T-helper 1 cell treated with Interleukin-12 subunit alpha and Interleukin-12 subunit beta and Interleukin-4 antibody, amounts not matched to agents 30 μg/mL and 1 μg/mL, for 36 hours (primary cell): ENCODE measurements at regions not wholly inside any gene's neighbourhood (a gene's known extent, or its start where the extent isn't known, plus 50 kb on each side); places are given as distances from the start of the nearest gene placed in this dataset.
"Not testable (repeated sequence)": the region's sequence is repeated elsewhere in the genome, so short reads cannot be mapped to it uniquely, and the experiment has no call there.

ENCODE experiments used
- H3K27ac Mint-ChIP-seq: one replicate; pipeline ENCODE4 v1.8.0; 2021; ENCODE audit warnings: mild to moderate bottlenecking, mixed read lengths
- H3K27me3 Mint-ChIP-seq: one replicate; pipeline ENCODE4 v1.8.0; 2021; ENCODE audit warnings: low read depth, mixed read lengths
- H3K36me3 Mint-ChIP-seq: one replicate; pipeline ENCODE4 v1.8.0; 2021; ENCODE audit warnings: low read depth, mixed read lengths
- H3K4me1 Mint-ChIP-seq: one replicate; pipeline ENCODE4 v1.8.0; 2021; ENCODE audit warnings: low read depth, mixed read lengths
- H3K4me3 Mint-ChIP-seq: one replicate; pipeline ENCODE4 v1.8.0; 2021; ENCODE audit warnings: mild to moderate bottlenecking, moderate library complexity, mixed read lengths
- H3K9me3 Mint-ChIP-seq: one replicate; pipeline ENCODE4 v1.8.0; 2021; ENCODE audit warnings: mixed read lengths

DNA sequence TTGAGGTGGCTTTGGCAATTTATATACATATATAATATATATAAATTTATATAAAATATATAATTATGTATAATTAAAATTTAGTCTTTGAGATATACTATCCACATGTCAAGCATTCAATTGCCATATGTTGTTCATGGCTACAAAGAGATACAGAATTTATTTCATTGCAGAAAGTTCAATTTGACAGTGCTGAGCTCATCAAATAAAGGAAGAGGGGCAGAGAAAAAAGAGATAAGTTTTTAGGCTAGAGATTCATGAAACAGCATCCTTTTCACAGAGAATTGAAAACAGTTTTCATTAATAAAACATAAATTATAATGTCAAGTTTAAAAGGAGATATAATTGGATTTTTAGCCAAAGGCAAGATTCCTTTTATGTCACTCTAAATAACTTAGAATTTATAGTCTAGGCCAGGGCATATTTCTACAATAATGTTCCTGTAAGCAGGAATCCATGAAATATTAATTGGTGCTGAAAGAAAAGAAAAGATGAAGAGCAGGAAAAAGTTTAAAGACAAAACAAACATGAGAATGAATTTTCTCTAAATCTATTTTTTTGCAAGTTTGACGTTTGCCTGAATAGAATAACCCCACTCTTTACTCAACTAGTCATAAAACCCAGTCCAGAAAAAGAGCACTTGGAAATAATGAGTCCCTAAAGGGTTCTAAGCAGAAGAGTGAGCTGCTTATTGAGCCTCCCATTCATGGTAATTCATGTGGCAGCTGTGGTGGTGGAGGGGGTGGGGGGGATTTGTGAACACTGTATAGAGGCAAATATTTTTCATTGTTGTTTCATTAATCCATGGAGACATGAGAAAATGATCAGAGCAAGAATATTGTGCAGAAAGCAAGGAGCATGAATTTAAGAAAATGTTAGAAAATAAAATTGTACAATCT, 1279.5 kb downstream of the CDH12 start:
- H3K27ac Mint-ChIP-seq, result no peak overlapping the region
- H3K9me3 Mint-ChIP-seq, result no peaks in the 10 kb centered on the region
- no peaks in the 10 kb centered on the region for H3K36me3 Mint-ChIP-seq
- no peaks in the 10 kb centered on the region for H3K4me1 Mint-ChIP-seq
- H3K4me3 Mint-ChIP-seq, result no peak overlapping the region
- H3K27me3 Mint-ChIP-seq, result no peaks in the 10 kb centered on the region

DNA sequence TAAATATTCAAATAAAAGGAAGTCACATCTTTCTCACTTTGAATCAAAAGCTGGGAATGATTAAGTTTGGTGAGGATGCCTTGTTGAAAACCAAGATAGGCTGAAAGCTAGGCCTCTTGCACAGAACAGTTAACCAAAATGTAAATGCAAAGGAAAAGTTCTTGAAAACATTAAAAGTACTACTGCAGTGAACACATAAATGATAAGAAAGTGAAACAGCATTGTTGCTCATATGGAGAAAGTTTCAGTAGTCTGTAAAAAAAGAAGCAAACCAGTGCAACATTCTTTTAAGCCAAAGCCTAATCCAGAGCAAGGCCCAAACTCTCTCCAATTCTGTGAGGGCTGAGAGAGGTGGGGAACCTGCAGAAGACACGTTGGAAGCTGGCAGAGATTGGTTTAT, 1281.9 kb downstream of the CDH12 start:
- not testable (repeated sequence) for H3K9me3 Mint-ChIP-seq, H3K27me3 Mint-ChIP-seq, H3K4me3 Mint-ChIP-seq, H3K27ac Mint-ChIP-seq, H3K4me1 Mint-ChIP-seq, H3K36me3 Mint-ChIP-seq

DNA sequence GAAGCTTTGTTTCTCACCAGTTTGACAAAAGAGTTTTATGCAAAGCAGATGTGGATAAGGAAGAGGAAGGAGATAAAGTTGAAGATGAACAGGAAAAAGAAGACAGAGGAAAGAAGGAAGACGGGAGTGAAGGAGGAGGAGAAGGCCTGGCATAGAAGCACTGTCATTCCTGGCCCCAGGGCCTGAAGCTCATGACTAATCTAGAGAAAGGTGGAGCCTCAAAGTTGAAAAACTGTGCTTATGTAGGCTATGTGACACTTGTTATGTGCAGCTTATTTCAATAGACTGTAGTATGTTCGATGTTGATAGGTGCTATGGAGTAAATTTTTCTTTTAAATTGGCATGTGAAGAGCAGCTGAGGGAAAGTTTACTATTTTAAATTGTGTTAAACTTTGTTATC, 1294.0 kb downstream of the CDH12 start:
- not testable (repeated sequence) for H3K27me3 Mint-ChIP-seq, H3K27ac Mint-ChIP-seq, H3K36me3 Mint-ChIP-seq, H3K4me1 Mint-ChIP-seq, H3K9me3 Mint-ChIP-seq, H3K4me3 Mint-ChIP-seq

DNA sequence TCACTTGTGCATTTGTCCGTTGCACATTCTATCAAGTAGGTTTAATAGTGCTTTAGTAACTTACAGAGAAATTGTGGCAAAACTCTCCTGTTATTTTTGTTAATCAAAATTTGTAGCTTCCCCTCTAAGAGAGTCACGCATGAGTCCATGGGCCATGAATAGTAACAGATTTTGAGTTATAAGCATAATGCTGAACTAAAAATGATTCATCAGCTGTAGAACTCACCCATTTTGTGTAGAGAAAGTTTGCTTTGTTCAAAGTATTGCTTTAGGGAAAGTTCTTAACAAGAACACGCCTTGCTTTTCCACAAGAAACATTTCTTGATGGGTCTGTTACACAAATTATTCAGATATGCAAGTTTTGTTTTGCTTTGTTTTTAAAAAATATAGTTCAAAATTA, 1300.9 kb downstream of the CDH12 start:
- not testable (repeated sequence) for H3K36me3 Mint-ChIP-seq, H3K27ac Mint-ChIP-seq, H3K9me3 Mint-ChIP-seq, H3K27me3 Mint-ChIP-seq, H3K4me1 Mint-ChIP-seq, H3K4me3 Mint-ChIP-seq

DNA sequence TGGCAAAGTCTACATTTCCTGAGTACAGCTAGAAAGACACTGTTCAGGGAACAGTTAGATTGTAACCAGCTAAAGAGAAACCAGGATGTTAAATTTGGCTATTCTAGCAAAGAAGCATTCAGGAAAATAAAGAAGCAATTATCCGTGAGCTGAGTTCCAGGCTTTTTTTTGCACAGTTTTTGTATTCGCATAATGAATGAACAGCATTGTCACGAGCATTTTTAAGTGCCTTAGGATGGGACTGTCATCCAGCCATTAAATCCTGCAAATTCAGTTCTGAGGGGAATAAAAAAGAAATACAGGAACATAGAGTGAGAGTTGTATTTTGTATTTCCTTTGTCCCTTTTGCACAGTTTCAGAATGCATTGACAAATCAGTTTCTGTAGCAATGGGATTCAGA, 1302.2 kb downstream of the CDH12 start:
- not testable (repeated sequence) for H3K27ac Mint-ChIP-seq, H3K4me3 Mint-ChIP-seq, H3K36me3 Mint-ChIP-seq, H3K4me1 Mint-ChIP-seq, H3K27me3 Mint-ChIP-seq, H3K9me3 Mint-ChIP-seq

DNA sequence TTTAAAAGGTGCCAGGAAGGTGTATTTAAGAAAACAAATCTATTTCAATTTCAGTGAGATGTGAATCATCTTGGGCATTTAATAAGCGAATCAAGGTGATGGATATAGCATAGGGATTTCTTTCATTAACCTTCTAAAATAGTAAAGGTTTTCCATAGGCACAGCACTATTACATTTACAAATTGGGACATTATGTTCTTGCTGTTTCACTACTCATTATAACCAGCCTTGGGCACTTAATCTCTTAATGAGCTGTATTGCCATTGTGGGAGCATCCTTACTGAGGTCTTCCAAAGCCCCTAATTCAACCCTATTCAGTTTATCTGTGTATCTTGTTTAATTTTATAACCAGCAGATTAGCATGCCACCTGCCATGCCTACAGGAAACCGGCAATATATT, 1305.5 kb downstream of the CDH12 start:
- H3K36me3 Mint-ChIP-seq, H3K4me1 Mint-ChIP-seq, H3K4me3 Mint-ChIP-seq, H3K9me3 Mint-ChIP-seq, H3K27me3 Mint-ChIP-seq, H3K27ac Mint-ChIP-seq: not testable (repeated sequence)

DNA sequence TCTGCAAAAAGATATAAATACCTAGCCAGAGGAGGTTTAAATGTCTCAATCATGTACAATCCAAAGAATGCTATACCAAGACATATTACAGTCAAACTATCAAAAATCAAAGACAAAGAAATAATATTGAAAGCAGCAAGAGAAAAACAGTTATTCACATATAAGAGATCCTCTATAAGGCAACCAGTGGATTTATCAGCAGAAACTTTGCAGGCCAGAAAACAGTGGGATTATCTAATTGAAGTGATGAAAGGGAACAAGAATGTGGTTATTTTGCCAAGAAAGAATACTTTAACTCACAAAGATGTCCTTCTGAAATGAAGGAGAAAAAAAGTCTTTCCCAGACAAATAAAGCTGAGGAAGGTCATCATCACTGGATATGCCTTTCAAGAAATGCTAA, 1318.0 kb downstream of the CDH12 start:
- not testable (repeated sequence) for H3K4me1 Mint-ChIP-seq, H3K4me3 Mint-ChIP-seq, H3K36me3 Mint-ChIP-seq, H3K27me3 Mint-ChIP-seq, H3K9me3 Mint-ChIP-seq, H3K27ac Mint-ChIP-seq

DNA sequence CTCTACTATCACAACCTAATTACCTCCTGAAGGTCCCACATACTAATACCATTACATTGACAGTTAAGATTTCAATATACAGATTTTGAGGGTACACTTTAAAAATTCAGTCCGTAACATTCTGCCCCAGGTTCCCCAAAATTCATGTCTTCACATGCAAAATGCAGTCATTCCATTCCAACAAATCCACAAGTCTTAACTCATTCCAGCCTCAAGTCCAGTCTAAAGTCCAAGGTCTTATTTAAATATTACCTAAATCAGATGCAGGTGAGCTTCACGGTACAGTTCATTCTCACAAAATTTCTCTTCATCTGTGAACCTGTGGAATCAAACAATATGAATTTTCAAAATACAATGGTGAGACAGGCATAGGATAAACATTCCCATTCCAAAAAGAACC, 1332.0 kb downstream of the CDH12 start:
- H3K27me3 Mint-ChIP-seq, H3K27ac Mint-ChIP-seq, H3K9me3 Mint-ChIP-seq, H3K4me3 Mint-ChIP-seq, H3K4me1 Mint-ChIP-seq, H3K36me3 Mint-ChIP-seq: not testable (repeated sequence)

DNA sequence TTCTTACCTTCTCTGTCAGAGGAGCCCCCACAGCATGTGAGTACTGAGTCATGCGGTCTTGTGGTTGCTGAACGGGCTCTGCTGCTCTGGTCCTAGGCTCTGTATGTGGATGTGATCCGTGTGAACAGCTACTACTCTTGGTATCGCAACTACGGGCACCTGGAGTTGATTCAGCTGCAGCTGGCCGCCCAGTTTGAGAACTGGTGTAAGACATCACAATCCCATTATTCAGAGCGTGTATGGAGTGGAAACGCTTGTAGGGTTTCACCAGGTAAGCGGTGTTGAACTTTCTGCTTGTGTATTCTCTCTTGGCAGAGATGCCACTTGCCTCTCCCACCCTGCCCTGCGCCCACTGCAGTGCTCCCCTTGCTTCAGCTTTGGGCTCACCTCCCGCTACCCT, 1356.2 kb downstream of the CDH12 start:
- H3K4me3 Mint-ChIP-seq, H3K4me1 Mint-ChIP-seq, H3K27ac Mint-ChIP-seq, H3K36me3 Mint-ChIP-seq, H3K27me3 Mint-ChIP-seq, H3K9me3 Mint-ChIP-seq: not testable (repeated sequence)

DNA sequence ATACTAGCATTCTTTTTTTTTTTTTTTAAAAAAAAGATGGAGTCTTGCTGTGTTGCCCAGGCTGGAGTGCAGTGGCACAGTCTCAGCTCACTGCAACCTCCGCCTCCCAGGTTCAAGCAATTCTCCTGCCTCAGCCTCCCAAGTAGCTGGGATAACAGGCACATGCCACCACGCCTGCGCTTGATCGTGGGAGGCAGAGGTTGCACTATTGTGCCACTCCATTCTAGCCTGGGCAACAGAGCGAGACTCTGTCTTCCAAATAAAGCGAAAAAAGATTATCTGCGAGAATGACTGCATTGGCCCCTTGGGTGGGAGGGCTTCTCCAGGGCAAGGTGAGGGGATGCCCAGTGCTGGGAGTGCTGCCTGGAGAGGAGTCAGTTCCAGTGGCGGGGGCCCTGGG, 1357.1 kb downstream of the CDH12 start:
- H3K4me1 Mint-ChIP-seq, H3K27me3 Mint-ChIP-seq, H3K27ac Mint-ChIP-seq, H3K36me3 Mint-ChIP-seq, H3K9me3 Mint-ChIP-seq, H3K4me3 Mint-ChIP-seq: not testable (repeated sequence)

DNA sequence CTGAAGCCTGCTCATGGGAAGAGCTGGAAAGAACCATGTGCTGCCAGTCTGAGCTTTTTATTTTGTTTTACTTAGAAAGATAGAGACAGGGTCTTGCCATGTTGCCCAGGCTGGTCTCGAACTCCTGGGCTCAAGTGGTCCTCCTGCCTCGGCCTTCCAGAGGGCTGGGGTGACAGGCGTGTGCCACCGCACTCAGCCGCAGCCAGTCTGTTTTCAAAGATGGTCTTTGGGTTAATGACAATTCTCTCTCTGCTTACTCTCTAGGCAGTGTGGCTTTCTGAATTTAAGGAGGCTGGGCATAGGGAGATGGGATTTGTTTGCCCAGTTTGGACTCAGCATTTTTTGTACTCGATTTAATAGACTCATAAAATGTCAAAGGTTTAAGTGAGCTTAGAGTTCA, 1357.9 kb downstream of the CDH12 start:
- not testable (repeated sequence) for H3K36me3 Mint-ChIP-seq

DNA sequence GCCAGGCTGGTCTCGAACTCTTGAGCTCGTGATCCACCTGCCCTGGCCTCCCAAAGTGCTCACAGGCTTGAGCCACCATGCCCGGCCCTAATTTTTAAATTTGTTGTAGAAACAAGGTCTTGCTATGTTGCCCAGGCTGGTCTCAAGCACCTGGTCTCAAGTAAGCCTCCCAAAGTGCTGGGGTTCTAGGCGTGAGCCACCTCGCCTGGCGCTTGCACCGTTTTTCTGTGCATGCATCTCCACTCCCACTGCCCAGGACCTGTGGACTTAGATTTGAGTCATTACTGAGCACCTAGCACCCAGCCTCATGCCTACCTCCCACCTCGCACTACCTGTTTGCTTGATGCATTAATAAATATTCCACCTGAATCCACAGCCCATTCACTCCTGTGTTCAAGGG, 1359.1 kb downstream of the CDH12 start:
- not testable (repeated sequence) for H3K27me3 Mint-ChIP-seq, H3K9me3 Mint-ChIP-seq, H3K4me1 Mint-ChIP-seq, H3K36me3 Mint-ChIP-seq, H3K4me3 Mint-ChIP-seq
- peak overlapping the region; percentile 52 for H3K27ac Mint-ChIP-seq

More for the DNA sequence above, 1357.9 kb downstream of the CDH12 start:
- H3K9me3 Mint-ChIP-seq, H3K27me3 Mint-ChIP-seq, H3K27ac Mint-ChIP-seq, H3K4me3 Mint-ChIP-seq, H3K4me1 Mint-ChIP-seq: not testable (repeated sequence)

DNA sequence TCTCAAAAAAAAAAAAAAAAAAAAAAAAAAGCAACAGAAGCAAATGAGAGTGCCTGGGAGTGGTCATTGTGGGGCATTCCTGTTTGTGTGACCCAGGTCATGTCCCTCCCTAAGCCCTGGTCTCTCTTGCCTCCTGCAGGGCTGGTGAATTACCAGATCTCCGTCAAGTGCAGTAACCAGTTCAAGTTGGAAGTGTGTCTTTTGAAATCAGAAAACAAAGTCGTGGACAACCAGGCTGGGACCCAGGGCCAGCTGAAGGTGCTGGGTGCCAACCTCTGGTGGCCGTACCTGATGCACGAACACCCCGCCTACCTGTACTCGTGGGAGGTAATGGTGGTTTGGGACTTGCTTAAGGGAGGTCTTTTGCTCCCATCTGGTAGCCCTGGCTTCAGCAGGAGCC, 1362.0 kb downstream of the CDH12 start:
- not testable (repeated sequence) for H3K9me3 Mint-ChIP-seq, H3K4me1 Mint-ChIP-seq, H3K4me3 Mint-ChIP-seq

DNA sequence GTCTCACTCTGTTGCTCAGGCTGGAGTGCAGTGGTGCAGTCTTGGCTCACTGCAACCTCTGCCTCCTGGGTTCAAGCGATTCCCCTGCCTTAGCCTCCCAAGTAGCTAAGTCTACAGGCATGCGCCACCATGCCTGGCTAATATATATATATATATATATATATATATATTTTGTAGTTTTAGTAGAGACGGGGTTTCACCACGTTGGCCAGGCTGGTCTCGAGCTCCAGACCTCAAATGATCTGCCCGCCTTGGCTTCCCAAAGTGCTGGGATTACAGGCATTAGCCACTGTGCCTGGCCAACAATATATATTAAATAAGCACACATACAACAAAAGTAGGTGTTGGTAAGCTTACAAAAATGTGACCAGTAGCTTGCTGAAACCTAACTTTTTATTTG, 1364.3 kb downstream of the CDH12 start:
- H3K27ac Mint-ChIP-seq, H3K27me3 Mint-ChIP-seq, H3K4me1 Mint-ChIP-seq: not testable (repeated sequence)

More for the DNA sequence above, 1362.0 kb downstream of the CDH12 start:
- H3K36me3 Mint-ChIP-seq, H3K27ac Mint-ChIP-seq, H3K27me3 Mint-ChIP-seq: not testable (repeated sequence)

DNA sequence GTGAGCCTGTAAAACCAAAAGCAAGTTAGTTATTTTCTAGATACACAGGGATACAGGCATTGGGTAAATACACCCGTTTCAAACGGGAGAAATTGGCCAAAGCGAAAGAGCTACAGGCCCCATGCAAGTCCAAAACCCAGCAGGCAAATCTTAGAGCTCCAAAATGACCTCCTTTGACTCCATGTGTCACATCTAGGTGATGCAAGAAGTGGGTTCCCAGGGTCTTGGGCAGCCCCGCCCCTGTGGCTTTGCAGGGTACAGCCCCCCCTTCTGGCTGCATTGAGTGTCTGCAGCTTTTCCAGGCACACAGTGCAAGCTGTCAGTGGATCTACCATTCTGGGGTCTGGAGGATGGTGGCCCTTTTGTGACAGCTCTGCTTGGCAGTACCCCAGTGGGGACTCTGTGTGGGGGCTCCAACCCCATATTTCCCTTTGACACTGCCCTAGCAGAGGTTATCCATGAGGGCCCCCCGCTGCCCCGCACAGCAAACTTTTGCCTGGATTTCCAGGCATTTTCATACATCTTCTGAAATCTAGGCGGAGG, 1367.6 kb downstream of the CDH12 start:
- not testable (repeated sequence) for H3K36me3 Mint-ChIP-seq, H3K4me1 Mint-ChIP-seq, H3K4me3 Mint-ChIP-seq, H3K27me3 Mint-ChIP-seq, H3K27ac Mint-ChIP-seq, H3K9me3 Mint-ChIP-seq

More for the DNA sequence above, 1364.3 kb downstream of the CDH12 start:
- not testable (repeated sequence) for H3K36me3 Mint-ChIP-seq, H3K9me3 Mint-ChIP-seq, H3K4me3 Mint-ChIP-seq

DNA sequence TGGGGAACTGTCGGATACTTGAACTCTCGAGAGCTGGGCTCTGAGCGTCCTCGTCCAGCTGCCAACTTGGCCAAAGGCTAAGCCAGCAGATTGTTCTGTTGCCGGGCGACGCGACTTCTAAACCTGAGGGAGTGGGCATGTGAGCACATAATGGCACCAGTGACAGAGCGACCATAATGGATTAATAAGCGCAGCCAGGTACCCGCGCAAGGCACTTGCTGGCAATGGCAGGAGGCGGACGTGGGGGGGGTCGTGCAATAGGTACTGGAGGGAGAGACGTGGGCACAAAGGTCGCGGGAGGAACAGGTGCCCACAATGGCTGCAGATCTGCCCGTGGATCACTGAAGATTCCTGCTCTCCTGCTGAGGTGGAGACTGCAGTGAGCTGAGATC, 1368.7 kb downstream of the CDH12 start:
- H3K36me3 Mint-ChIP-seq, H3K4me3 Mint-ChIP-seq, H3K9me3 Mint-ChIP-seq, H3K27ac Mint-ChIP-seq, H3K27me3 Mint-ChIP-seq, H3K4me1 Mint-ChIP-seq: not testable (repeated sequence)
